DMS114 treated with DMSO at 0.1 percent for 48 hours (cell line): ENCODE measurements at regions not wholly inside any gene's neighbourhood (a gene's known extent, or its start where the extent isn't known, plus 50 kb on each side); places are given as distances from the start of the nearest gene placed in this dataset.
"Not testable (repeated sequence)": the region's sequence is repeated elsewhere in the genome, so short reads cannot be mapped to it uniquely, and the experiment has no call there.

ENCODE experiments used
- DNase-seq: peaks from one replicate; lab custom pipeline; 2025; ENCODE audit not compliant: unreplicated experiment; lab: John Stamatoyannopoulos, UW

DNA sequence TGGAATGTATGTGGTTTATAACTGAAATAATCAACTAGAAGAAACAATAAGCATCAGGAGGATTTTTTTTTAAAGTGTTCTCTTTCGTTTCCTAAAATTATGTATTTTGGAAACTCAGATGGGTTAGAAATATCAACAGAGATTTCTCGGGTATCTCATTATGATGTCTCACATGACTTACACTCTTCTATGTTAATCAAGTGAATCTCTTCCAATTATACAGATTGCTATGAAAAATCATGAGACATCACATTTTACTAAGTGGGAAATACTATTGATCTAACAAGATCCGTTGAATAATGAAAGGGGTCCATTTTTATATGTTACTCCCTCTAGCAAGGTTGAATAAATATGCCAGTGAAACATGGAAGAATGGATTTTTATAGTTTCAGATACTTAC lies 54.7 kb upstream of the NRIP1 start:
- DNase-seq = no peak

DNA sequence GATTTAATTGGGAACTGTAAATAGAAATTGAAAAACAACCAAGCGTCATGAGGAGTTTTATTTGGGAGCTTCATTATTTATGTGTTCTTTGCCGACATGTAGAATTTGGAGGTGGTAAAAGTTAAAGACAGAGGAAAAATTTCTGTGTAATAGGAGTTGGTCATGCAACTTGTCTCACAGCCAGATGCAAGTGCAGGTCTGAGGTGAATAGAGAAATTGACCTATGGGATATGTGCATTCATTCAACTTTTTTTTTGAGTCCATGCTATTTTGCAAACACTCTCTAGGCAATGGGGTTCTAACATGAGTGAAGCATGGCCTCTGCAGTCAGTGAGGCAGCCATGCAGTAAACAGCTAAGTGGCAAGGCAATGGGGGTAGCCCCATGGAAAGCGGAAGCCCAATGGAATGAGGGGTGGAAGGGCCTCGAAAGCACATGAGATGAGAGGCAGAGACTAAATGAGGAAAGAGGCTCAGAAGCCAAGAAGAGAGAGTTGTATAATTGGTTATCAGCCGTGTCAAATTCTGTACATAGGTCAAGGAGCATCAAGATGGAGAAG lies 56.4 kb upstream of the NRIP1 start:
- DNase-seq = no peak

DNA sequence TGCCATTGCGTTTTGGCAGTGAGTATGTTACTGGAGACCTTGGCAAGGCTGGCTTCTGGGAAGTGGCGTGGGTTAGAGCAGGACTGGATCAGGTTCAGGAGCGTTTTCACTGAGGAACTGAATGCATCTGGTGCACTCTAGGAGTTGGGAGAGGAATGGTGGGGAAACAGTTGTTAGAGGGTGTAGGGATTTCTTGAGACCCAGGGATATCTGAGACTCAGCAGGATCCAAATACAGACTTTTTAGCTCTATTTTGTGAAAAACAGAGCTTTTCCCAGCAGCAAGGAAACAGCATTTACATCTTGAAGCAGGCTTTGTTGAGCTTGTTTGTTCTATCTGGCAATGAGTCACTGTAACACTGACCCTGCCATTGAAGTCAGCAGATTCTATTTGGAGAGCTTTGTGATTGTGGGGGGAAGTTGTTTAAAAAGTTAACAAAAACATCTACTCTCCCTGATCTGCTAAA lies 56.9 kb upstream of the NRIP1 start:
- DNase-seq = no peak

- no peak for DNase-seq
Measured at GRCh38 chr21:15122241-15122640, 57.4 kb upstream of the NRIP1 start.

GRCh38 chr21:15124731-15125130 lies 59.9 kb upstream of the NRIP1 start:
- DNase-seq = no peak

DNA sequence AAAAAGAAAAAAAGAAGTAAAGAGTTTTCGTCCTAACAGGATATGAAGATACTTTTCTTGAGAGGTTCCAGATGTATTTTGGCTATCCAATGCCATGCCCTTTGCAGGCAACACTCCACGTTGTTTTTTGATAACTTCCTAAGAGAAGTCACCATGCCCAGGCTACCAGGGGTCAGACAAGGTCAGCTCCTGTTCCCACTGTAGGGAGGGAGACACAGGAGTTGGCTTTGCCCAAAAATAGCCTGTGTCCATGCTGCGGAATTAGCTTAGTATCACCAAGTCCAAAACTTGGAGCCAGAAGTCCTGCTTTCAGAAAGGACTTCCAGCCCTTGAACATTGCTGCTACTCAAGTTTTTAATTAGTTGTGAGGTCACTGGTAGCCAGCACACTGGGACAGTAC lies 62.1 kb upstream of the NRIP1 start:
- no peak for DNase-seq

DNA sequence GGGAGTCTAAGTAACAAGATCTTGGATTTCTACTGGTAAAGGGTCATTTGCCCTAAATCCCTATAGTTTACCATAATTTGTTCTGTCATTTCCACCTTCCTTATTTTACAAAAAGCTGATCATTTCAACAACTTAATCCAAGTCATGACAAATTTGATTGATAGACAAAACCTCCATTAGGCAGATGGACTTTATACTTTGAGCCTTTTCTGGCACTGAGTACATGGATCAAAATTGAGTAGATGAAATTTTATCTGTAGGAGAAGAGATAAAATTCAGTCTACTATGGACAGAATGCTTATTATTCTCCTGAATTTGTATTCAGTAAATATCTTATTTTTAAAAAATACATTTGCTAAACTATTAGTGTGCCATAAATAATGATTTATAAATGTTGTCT lies 62.6 kb upstream of the NRIP1 start:
- DNase-seq = no peak

GRCh38 chr21:15128267-15128666 lies 63.5 kb upstream of the NRIP1 start:
- no peak for DNase-seq

DNA sequence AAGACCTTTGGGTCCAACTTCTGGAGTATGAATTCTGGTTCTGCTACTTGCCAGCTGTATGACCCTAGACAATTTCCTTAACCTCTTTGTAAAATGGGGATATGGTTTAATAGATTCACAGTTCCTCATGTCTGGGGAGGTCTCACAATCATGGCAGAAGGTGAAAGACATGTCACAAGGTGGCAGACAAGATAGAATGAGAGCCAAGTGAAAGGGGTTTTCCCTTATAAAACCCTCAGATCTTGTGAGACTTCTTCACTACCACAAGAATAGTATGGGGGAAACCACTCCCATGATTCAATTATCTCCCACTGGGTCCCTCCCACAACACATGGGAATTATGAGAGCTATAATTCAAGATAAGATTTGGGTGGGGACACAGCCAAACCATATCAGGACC lies 63.9 kb upstream of the NRIP1 start:
- DNase-seq = not testable (repeated sequence)

- no peak for DNase-seq
Measured at GRCh38 chr21:15130326-15130725, 65.5 kb upstream of the NRIP1 start.

- no peak for DNase-seq
Measured at GRCh38 chr21:15130751-15131150, 66.0 kb upstream of the NRIP1 start.

DNA sequence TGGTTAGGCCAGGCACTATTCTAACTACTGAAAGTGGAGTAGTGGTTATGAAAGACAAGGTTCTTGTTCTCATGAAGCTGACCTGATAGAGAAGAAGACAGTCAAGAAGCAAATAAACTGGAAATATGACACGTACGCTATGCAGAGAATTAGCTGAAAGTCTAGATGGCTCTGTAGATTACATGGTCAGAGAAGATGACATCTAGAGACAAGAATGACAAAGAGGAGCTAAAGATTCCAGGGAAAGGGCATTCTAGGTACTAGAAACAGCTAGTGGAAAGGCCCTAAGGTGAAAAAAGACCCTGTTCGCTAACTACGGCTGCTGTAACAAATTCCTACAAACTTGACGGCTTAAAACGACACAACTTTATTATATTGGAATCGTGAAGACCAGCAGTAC lies 68.0 kb upstream of the NRIP1 start:
- DNase-seq = no peak

DNA sequence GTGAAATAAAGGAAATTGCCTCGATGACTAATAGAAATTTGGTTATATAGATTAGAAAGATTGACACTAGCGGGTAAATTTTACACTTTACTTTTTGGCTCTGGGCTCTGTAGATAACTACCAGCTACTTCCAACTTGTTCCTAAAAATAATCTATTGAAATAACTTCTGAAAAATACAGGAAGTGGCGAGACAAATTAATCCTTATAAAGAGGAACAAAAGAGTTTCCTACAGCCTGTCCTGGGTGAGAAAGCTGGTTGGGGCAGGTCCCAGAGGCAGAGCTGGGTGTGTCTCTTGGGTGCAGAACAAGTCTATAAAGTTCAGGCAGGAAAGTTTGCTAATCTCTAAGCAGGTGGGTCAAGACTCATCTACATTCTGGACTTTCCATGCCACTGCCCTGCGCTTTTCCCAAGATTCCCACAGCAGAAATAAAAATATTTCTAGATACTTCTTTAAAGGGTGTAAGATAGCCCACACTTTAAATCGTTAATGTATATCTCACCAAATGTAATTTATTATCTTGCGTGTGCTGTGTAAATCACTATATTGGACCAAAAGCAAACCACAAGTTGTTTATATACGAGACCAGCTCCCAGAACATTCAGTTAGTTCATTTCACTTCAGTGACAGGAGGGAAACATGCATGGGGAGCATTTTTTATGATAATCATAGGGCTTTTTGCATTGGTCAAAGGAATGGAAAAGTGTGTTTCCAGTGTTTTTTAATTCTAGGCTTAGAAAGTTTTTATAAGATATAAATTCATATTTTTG lies 70.1 kb upstream of the NRIP1 start:
- DNase-seq = no peak

GRCh38 chr21:15135867-15136629 lies 71.2 kb upstream of the NRIP1 start:
- no peak for DNase-seq

DNA sequence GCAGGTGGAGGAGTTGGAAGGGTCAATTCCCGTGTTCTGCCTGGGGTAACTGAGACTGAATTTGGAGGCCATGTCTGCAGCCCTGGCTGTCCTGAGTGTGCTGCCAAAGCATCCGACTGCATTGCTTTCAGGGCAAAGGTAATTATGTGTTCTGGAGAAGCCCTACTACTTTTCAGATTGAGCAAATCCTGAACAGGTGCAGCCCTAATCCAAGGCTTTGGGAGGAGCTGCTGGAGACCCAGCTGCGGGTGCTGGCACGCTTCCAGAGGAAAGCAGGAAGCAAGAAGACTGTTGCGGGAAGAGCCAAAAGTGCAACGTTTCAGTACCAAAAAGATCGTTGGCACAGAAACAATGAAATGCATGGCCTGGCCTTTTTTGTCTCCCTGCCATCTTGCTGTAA lies 73.7 kb upstream of the NRIP1 start:
- DNase-seq = no peak

DNA sequence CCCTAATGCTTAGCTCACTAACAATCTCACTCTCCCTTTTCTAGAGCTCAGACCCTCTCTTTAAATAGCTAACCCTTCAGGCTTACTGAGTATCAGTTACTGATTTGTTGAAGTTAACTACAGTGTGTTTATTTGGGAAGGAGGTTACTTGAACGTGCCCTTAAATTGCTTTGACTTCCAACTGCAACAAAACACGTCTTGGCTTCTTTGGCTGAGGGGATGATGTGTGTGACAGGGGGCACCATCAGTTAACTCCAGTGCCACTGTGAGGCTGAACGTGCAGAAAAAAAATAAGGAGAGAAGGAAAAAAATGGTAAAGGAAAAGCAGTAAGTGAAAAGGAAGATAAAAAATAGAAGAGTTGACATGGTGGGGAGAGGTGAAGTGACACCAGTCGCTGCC lies 75.1 kb upstream of the NRIP1 start:
- DNase-seq = no peak

DNA sequence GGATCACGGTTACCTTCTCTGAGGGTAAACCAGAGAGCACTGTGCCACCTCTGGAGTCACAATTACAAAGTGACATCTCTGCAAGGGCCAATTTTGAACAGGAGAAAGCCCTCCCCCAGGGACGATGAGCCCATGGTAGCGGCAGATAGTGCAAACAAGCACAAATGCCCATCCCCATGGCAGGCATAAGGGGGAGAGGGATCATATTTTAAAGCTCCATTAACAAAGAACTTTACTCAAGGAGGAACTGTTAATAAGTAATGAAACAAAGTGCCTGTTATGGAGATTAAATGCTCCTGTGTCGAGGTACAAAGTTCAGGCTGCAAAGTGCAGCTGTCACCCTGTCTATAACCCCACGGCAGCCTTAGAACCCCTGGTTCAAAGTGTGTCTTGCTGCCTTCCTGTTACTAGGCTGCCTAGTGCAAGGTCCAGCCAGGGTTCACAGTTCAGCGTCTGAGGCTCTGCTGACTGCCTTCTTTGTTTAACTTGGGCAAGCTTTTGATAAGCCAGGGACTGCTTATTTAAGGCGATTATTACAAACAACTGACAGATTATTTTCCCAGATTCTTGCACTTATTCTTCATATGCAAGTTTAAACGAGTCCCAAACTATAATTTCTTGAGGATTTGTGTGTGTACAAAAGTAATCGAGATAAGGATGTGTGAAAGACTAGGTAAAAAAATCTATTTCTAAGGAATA lies 75.7 kb upstream of the NRIP1 start:
- no peak for DNase-seq

DNA sequence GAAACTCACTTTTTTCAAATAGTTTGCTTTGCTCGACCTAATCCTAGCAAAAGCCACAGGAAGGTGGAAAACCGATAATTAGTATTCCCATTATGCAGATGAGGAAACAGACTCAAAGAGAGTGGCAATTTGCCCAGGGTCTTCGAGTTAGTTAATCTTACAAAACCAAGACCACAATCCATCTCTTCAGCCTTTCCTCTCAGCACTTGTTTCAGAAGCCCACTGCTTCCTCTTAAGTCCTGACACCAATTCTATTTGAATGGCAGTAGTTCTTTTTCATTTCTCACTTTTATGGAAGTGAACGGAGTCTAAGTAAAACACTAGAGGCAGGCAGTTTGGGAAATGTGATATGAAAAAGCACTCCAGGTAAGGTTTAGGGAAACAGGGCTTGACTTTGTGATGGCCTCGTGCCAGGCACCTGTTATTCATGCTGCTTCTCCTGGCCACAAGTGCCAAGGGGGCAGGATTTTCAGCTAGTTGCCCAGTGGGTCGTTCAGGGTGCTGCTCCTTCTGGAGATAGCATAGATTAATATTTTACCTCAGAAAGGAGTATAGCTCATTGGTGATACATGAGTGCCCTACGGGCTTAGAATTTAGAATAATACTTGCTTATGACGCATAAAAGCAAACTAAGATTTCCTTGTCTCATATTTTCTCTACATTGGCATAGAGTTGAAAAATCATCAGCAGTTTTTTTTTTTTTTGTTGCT lies 76.6 kb upstream of the NRIP1 start:
- no peak for DNase-seq

DNA sequence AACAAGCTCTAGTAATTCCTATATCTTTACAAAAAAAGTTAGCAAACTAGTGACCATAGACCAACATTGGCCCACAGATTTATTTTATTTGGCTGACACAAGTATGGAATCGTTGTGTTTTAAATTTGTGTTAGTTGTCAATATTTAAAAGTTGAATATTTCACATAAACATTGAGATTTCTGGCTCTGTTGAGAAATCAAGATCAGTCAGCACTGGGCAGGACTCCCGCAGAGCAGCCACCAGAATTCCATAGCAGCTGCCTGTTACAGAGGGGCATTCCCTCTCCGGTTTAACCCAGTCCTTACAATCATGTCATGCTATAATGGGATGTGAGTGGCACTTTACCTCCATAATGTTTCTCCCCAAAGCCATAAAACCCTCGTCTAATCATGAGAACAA lies 79.2 kb upstream of the NRIP1 start:
- DNase-seq = no peak

GRCh38 chr21:15148437-15148836 lies 83.6 kb upstream of the NRIP1 start:
- DNase-seq = no peak

GRCh38 chr21:15149600-15150224 lies 84.9 kb upstream of the NRIP1 start:
- DNase-seq = no peak
